HL-60/S4 (cell line): ENCODE measurements at regions not wholly inside any gene's neighbourhood (a gene's known extent, or its start where the extent isn't known, plus 50 kb on each side); places are given as distances from the start of the nearest gene placed in this dataset.

Experiments
- in situ Hi-C: fragments of 300-500 bp; cut with MboI; formaldehyde crosslinking; loops from 2 replicates; pipeline ENCODE4 v1.14.3; 2022; ENCODE audit warnings: low sequenced_read_pairs

DNA sequence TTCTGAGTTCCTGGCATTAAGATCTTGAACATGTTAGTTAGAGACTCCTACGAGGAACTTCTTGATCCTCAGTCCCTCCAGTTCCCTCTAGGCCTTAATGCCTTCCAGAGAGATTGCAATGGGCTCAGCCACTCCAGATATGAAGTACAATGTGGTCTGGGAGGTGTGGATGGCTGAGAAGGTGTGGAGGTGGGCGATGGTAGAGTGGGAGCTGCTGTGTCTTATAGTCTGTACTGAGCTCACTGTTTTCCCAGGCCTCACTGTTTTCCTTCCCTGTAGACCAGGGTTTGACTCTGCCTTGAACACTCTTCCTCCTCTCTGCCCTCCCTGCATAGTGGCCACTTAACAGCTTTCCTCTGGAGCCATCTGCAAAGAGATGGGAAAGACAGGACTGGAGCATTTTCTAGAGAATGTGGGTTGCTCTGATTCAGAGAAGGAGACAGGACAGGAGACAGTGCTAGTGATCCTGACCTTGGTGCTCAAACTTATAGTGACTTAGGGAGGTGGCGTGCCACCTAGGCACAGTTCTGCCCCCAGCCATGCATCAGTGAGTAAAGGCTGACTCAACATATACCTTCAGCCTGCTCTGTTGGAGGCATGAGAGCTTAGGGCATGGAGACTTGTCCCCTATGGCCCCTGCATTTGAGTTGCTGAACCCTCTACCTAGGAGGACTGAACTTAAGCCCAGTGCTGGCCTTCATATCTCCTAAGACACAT, 129.7 kb downstream of the TDRD15 start:
- in situ Hi-C loops: no loop called here

DNA sequence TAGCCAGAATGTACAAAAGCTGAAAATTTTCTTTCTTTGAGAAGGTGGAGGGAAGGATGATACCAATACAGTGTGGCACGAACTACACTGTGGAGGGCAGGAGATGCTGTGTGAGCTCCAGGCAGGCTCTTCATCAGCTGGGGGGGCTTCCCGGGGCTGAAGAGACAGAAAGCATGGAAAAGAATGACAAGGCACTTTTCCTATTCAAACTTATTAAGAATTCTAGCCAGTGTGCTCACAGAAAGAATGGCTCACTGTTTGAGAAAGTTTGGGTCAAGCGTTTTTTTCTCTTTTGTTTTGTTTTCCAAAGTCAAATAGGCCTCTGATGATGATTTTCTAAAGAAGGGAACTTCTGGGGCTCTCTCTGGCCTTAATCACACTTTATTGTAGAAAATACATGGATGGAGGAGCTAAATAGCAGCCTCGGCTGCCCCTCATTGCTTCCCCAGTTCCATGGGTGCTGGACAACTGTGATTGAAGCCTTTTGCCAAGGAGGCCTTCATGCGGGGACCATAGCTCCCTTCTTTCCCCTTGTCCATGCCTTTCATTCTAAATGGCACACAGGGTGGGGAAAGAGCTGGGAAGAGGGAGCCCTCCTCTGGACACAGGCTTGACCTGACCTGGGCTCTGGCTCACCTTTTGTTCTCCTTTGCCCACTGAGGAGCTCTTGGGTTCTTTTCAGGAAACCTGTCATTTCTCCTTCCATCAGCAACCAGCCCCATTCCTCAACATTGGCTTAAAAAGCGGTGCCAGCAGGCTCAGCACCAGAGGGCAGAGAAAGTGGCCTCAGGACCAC, 130.6 kb downstream of the TDRD15 start:
- in situ Hi-C loops: no loop called here

DNA sequence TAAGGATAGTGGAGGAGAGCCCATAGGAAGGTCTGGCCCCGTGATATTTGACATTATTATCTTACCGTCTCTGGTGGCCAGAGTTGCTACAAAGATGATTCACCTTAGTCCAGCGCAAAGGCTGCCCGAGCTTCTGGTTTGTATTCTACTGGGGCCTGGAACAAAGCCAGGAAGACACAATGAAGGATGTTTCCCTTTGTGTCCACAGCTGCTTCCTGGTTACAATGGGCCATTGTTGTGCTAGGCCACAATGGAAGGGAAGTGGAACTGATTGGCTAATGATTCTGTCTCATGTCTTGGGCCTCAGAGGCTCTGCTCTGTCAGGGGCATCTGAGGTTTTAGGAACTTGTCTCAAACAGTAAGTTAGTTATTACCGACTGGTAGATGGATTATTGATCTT, 132.2 kb downstream of the TDRD15 start:
- in situ Hi-C loops: no loop called here

GRCh38 chr2:21257621-21258020, 133.9 kb downstream of the TDRD15 start:
- in situ Hi-C loops: no loop called here

DNA sequence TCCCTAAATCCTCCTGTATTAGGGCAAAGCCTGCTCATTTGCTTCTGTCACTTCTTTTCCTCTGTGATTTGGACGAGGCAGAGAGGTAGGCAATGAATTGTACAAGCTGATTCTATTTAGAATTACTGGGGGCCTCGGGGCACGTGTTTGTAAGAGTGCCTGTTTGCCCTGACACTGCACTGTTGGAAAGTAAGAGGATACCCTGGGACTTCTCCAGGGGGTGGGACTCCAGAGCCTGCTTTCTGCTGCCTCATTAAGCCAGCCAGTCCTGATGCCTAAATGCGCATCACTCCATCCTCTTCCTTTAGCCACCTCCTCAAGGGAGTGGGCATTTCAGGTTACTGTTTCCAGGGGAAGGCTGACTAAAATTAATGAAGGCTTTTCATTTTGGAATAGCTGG, 134.3 kb downstream of the TDRD15 start:
- in situ Hi-C loops: no loop called here

DNA sequence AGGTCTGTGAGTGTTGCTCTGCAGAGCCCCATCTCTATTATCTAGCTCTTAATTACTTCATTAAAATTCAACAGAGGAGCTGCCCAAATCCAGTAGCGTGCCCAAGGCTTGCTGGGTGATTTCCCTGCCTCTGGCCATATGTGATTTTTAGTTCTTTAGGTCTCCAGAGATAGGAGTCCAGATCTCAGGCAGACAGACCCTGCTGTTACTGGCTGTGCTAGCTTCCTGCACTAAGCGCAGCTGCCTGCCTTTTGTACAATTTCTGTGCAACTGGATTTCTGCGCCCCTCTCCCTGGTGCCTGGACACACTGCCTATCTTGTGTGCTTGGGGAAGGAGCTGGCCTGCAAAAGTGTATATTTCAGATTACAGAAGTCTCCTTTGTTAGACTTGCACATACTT, 136.5 kb downstream of the TDRD15 start:
- in situ Hi-C loops: no loop called here

DNA sequence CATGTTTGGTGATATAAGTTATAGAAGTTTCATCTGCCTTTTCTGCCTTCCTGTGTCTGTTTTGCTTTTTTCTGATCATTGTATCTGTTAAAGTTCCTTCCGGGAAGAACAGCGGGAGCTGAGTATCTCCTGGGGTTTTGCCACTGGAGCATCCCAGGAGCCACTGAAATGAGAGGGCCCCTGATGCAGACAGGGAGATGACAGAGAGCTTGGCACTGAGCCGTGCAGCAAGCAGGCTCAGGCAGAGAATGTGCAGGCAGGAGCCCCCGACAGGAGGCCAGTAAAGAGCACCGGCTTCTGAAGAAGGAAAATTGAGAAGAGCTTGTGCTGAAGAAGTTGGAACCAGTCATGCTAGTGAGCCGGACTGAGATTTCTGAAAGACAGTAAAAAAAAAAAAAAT, 137.8 kb downstream of the TDRD15 start:
- in situ Hi-C loops: no loop called here

DNA sequence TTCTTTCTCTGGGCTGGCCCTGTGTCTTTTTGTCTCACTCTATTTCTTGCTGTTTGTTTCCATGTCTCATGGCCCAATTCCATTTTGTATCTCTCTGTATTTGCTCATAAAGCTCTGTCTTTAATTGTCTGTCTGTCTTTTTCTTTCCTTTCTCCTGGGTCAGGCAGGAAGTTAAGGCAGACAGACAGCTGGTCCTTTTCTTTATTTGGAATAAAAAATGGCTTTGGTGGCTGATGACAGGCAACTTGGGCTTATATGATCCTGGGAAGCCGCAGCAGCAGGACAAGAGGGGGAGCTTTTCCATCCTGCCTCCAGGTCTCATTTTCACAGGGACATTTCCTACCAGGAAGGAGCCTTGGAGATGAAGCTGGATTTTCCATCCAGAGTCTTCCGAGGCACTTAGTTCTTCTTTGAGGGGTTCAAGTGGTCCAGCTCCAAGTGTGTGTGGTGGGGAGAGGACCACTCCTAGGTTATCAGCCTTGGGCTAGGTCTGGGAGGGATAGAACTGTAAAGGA, 138.7 kb downstream of the TDRD15 start:
- in situ Hi-C loops: no loop called here

- in situ Hi-C loops: no loop called here
These were observed 139.9 kb downstream of the TDRD15 start for GRCh38 chr2:21263622-21264021.

- in situ Hi-C loops: no loop called here
These were observed 142.0 kb downstream of the TDRD15 start for GRCh38 chr2:21265752-21266151.

DNA sequence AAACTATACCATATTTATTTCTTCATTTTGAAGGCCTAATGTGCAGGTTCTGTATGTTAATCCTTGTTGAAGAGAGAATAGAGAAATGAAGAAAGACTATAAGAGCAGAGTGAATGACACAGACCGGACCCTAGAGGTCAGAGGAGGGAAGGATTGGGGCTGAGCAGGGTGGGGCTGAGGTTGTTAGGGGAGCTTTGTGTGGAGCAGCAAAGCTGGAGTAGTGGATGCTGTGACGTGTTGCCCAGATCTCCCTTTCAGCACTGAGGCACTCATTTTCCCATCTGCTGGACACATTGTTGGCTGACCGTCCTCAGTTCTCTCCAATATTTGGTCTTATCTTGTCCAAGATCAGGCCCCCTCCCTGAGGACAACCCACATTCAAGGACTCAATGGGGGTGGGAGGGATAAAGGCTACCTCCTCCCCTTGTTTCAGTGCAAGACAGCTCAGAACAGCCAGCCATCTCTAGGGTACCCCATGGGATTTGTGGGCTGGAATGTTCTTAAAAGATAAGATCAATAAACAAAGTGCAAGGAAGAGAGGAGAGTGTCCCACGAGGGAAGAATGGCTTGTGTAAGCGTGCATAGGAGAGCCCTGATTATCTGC, 143.6 kb downstream of the TDRD15 start:
- in situ Hi-C loops: no loop called here

GRCh38 chr2:21268197-21268877, 144.6 kb downstream of the TDRD15 start:
- in situ Hi-C loops: no loop called here

- in situ Hi-C loops: no loop called here
These were observed 145.1 kb downstream of the TDRD15 start for GRCh38 chr2:21268878-21269224.

DNA sequence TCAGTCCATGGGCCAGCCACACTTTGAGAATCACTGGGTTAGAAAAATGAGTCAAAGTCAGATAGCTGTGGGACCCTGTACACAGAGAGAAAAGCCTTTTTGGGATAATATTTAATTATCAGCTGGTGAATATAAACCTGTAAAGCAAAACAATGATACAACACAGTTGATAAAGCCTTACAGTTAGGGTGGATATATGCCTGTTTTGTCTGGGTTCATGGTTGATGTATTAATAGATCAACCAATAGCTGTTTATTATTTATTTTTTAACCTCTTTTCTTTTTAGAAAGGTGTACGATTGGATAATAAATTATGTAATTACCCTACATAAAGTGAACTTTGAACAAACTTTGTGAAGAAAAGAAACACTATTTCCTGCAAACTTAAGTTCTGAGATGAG, 145.6 kb downstream of the TDRD15 start:
- in situ Hi-C loops: no loop called here

DNA sequence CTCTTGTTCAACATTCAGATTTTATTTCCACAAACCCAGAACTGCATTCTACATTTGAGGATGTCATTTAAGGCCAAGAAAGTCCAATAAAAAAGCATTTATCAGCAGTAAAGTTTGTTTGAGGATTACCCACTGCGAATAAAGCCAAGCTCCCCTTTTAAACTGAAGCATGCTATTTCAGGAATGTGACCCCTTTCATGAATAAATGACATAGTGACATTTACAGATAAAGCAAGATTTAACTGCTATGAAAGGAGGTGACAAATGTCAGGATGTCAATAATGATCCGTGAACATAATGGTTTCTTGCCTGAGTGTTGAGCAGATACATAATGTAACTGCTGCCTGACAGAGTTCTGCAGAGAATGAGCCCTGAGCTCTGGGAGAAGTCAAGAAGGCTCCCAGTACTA, 146.3 kb downstream of the TDRD15 start:
- in situ Hi-C loops: no loop called here

- in situ Hi-C loops: no loop called here
These were observed 146.9 kb downstream of the TDRD15 start for GRCh38 chr2:21270708-21271122.

DNA sequence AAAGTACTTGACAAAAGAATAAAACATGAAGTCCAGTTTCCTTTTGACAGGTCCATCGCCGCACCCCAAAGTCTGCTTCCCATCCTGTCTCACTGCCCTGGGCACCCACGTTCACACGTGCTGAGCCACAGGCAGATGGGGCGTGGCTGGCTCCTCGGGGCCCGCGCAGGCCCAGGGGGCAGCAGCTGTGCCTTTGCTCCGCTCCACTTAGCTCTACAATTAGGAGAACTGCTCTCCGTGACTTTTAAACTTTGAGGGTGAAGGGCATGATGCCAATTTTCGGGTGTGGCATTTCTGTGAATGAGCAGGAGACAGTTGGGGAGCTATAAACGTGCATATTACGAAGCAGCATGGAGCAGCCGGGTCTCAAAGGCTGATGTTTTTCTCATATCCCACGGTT, 152.4 kb downstream of the TDRD15 start:
- in situ Hi-C loops: no loop called here

GRCh38 chr2:21277068-21278056, 153.6 kb downstream of the TDRD15 start:
- in situ Hi-C loops: no loop called here

DNA sequence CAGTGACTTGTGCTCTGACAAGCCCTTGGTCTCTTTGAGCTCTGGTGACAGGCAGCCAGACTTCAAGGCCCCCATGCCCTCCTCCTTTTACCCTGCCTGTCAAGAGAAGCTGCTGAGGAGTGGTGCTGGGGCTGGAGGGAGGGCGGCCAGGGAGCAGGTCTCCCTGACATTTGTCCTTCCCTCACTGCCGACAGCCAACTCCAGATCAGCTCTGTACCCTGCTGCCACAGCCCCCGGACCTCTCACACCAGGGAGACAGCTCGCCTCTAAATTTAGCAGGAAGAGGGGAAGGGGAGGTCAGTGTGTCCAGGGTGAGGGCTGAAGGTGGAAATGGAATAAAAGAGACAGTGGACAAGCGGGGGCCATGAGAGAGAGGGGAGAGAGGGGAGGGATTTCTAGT, 155.8 kb downstream of the TDRD15 start:
- in situ Hi-C loops: no loop called here

DNA sequence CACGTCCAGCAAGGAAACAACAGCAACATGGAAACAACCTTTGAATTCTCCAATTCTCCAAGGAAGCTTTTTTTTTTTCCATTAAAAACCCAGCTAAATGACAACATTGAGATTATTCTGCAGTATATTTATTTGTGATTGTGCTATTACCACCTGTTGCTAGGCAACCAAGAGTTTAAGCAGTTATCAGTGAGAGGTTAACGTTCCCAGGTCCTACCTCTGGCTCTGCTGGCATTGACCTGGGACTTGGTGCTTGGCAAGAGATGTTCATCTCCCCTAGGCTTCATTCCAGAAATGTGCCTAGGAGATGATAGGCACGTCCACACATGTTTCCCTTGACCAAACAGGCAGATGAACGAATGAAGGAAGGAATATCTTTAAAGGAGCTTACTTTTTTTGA, 157.0 kb downstream of the TDRD15 start:
- in situ Hi-C loops: no loop called here
